CD4-positive, alpha-beta T cell treated with Interleukin-15 for 4 hours (primary cell): ENCODE measurements at regions not wholly inside any gene's neighbourhood (a gene's known extent, or its start where the extent isn't known, plus 50 kb on each side); places are given as distances from the start of the nearest gene placed in this dataset.
"Not testable (repeated sequence)": the region's sequence is repeated elsewhere in the genome, so short reads cannot be mapped to it uniquely, and the experiment has no call there.

Source experiments
- DNase-seq: peaks from one replicate; pipeline ENCODE4 v3.0.0-alpha.2; 2020; ENCODE audit warnings: low spot score

- no peak for DNase-seq
These were observed 65.6 kb downstream of the IFI44 start for GRCh38 chr1:78715181-78715661.

GRCh38 chr1:78716186-78716585 is 66.6 kb downstream of the IFI44 start:
- no peak for DNase-seq

DNA sequence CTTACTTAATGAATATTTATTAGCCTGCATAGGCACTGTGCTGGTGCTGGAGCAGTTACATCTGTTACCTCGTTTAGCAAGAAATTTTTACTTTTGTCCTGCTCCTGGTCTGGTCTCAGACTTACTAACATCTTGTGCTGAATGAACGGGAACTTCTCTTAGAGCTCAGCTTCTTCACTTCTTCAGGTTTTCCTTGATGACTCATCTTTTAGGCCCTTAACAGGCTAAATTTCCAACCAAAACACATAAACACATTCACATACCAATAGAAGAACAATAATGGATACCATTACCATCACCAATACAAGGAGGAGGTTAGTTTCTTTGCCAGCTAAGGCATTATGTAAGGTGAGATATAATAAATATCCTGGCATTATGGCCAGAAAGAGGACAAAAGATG is 68.9 kb downstream of the IFI44 start:
- DNase-seq, result no peak

- no peak for DNase-seq
These were observed 71.5 kb downstream of the IFI44 start for GRCh38 chr1:78721136-78721535.

DNA sequence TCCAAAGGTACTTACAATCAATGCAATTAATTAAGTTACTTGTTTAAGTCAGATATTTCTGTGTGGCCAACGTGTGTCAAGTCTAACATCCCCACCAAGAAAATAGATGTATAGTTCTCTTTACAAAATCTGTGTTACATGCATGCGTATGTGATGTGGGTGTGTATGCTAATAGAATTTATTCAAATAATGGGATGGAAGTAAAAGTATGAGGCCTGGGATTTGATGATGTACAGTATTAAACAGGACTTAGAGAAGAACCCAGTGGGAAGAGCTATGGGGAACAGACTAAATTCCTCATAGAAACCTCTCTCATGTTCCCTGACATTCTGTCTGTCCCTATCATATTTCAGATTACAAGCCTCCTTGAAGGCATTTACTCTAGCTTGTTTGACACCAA is 72.5 kb downstream of the IFI44 start:
- no peak for DNase-seq

DNA sequence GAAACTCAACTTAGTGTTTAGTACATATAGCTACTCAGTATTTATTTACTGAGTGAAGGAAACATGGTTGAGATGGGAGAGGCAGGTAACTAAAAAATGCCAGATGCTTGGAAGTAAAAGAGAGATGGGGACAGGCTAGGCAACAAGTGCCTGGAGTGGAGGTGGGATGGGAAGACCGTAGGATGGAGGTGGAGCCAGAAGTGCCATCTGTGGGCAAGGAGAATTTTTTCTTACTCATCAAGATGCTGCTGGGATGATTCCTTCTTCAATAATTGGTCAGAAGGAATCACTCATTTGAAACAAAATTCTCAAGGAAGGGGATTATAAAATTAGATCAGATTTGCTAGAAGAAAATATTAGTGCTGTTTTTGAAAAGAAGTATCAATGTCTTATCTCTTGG is 72.9 kb downstream of the IFI44 start:
- no peak for DNase-seq

GRCh38 chr1:78722947-78723346 is 73.3 kb downstream of the IFI44 start:
- no peak for DNase-seq

- no peak for DNase-seq
These were observed 77.1 kb downstream of the IFI44 start for GRCh38 chr1:78726686-78727085.

GRCh38 chr1:78728359-78728758 is 78.7 kb downstream of the IFI44 start:
- DNase-seq, result no peak

DNA sequence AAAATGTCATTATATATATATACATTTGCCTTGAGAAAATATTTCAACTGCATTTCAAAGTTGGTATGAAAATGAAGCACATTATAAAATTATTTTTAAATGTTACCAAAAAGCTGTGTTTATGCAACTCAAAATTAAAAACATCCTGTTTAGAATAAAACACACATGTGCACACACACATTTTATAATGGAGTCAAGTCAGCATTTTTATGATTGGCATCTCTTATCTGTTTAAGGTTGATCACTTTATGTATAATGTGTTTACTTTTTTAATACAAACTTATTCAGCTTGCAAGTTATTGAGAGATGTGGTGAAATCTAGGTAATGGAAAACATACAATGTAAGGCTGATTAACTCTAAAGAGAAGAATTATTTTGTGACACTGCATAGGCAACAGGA is 80.4 kb downstream of the IFI44 start:
- DNase-seq, result no peak

GRCh38 chr1:78731674-78732073 is 82.0 kb downstream of the IFI44 start:
- DNase-seq, result no peak

- DNase-seq, result no peak
These were observed 87.6 kb downstream of the IFI44 start for GRCh38 chr1:78737241-78737640.

DNA sequence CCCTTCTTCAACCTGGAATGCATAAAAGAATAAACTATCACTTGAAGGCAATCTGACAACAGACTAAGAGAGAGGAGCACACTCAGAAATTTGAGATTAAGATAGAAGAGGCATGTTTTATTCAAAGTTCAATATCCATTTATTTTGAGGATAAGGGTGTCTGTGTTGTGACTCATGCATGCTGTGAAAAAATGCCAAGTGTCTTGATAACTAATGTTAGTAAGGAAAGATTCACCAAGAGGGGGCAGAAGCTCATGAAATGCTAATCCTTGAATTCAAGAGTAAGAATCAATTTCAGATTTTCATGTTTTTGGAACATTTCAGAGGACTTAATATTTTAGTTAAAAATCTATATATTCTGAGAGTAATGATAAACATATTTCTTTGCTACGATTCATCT is 94.0 kb downstream of the IFI44 start:
- DNase-seq, result no peak

DNA sequence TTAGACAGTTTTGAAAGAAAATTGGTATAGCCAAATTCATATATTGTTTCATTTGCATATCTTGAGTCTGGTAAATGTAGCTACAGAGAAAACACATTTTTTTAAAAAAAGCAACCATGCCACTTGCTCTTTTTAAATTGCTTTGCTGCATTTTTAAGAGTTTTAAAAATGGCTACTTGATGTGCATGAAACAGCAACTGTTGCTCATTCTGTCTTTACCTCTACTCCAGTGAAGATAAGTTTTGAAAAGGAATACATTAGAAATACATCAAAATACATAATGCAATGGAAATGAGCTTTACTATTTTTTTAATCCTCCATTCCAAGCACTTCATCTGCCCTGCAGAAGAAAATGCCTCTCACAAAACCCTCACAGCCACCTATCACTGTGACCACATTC is 95.5 kb downstream of the IFI44 start:
- DNase-seq, result no peak

GRCh38 chr1:78753679-78754078 is 104.0 kb downstream of the IFI44 start:
- not testable (repeated sequence) for DNase-seq

DNA sequence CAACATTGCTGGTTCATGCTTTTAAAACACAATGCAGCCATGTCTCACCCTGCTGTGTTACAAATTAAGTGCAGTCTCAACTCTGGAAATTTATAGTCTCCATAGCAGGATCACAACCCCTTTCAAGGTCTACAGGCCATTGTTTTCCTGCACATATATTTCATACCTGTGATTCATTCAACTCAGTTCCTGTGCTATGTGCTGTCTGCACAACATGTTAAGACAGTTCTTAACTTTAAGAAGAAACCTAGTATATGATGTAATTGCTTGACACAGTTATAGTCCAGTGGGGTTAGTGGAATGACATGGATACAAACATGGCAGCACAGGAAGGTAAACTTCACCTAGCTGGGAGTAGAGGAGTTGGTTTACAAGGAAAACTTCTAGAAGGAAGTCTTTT is 106.4 kb downstream of the IFI44 start:
- DNase-seq, result no peak

GRCh38 chr1:78758506-78758905 is 108.9 kb downstream of the IFI44 start:
- no peak for DNase-seq

DNA sequence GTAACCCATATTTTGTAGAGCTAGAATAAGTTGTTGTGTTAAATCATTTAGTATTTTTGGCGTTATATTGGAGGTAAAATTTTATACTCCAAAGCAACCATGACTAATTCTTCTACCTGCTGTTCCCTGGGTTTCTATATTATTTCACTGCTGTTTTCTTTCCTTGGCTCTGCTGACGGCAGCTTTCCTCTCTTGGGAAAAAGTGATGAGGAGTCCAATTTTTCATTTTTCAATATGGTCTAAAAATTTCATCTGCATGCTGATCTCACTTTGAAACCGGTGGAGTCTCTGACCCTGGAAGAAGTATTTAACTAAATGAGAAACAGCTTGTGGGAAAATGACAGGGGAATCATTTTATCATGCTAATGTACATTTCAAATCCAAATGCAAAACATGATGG is 110.2 kb downstream of the IFI44 start:
- DNase-seq, result no peak

DNA sequence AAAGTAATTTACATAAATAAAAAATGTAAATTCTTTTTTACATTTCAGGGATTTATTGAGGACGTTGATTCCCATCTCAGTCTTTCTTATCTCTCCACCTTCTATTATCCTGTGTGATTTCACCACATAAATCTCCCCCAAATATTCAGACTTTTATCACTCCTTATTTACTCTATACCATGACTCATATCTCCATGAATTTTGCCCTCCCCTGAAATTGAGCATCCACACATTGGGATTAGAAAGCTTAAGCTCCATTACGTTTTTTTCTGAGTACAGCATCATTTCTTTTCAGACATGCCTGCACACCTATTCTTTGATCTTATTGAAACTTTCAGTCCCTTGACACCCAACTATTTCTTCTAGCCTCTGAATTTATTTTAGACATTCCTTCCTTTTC is 111.2 kb downstream of the IFI44 start:
- no peak for DNase-seq

- DNase-seq, result no peak
These were observed 112.5 kb downstream of the IFI44 start for GRCh38 chr1:78762113-78762512.

DNA sequence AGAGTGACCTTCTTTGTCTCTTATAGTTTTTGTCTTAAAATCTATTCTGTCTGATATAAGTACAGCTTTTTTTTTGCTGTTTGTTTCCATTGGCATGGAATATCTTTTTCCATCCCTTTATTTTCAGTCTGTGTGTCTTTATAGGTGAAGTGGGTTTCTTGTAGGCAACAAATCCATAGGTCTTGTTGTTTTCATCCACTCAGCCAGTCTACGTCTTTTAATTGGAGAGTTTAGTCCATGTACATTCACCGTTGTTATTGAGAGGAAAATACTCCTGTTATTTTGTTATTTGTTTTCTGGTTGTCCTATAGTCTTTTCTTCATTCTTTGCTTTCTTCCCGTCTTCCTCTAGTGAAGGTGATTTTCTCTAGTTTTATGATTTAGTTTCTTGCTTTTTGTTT is 115.9 kb downstream of the IFI44 start:
- DNase-seq, result no peak

DNA sequence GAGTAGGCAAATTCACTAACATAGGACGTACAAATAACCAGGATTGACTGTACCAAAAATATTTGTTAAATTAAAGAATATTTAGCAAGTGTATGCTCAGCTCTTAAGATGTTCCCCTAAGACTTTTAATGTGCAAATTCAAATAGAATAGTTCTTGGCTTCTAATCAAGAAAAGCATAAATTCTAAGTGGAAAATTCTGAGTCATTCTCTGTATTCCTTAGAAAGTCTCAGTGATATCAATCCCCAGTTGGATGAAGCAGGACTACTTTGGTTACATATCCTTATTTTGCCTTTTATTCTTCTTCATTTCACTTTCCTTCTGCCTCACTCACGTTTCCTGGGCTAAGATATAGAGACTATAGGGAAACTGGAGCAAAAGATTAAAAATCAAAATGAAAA is 130.2 kb downstream of the IFI44 start:
- DNase-seq, result no peak

DNA sequence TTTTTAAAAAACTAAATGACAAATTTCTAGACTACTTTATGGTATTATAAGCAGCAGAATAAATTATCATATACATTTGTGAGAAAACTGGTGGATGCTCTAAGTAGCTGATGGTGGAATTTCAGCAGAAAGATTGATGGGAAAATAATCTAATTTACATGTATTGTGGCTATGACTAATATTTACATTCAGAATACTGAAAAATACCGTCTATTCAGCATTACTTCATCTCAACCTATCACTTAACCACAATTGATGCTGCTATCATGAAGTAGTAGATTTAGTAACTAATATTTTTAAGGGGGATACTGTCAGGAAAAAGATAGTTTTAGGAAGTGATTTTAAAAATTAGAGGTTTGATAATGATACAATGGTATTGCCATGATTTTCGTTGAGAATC is 137.9 kb downstream of the IFI44 start:
- DNase-seq, result no peak

- DNase-seq, result no peak
These were observed 140.5 kb downstream of the IFI44 start for GRCh38 chr1:78790174-78790573.

GRCh38 chr1:78792756-78793155 is 143.1 kb downstream of the IFI44 start:
- no peak for DNase-seq
